Lung (tissue), 11 donors: ENCODE measurements at regions not wholly inside any gene's neighbourhood (a gene's known extent, or its start where the extent isn't known, plus 50 kb on each side); places are given as distances from the start of the nearest gene placed in this dataset.

Experiments
- ATAC-seq: fragments of 200-7000 bp; cut with Tn5 transposase; one replicate; pipeline ENCODE4 v1.9.1; 2020; ENCODE audit warnings: moderate number of reproducible peaks; ENCODE audit not compliant: insufficient read depth, low FRiP score
- DNase-seq, 3 donors: peaks; one replicate each; pipeline ENCODE4 v3.0.0-alpha.2; 2013 to 2017
- H3K27ac ChIP-seq, 2 donors: one replicate each; pipeline ENCODE4 v1.5.1; 2013; ENCODE audit warnings: mild to moderate bottlenecking in 2 of 2, moderate library complexity in 2 of 2, control low read depth in 1 of 2, inconsistent platforms in 1 of 2, low read depth in 1 of 2, low read length in 1 of 2
- H3K27me3 ChIP-seq, 3 donors: one replicate each; pipeline ENCODE4 v1.5.1; 2013; ENCODE audit warnings: low read length in 2 of 3; ENCODE audit not compliant: control insufficient read depth in 3 of 3, insufficient read depth in 3 of 3
- H3K36me3 ChIP-seq, 4 donors: one replicate each; pipeline ENCODE4 v1.5.1; 2013; ENCODE audit warnings: low read length in 4 of 4, mild to moderate bottlenecking in 1 of 4, moderate library complexity in 1 of 4; ENCODE audit not compliant: control insufficient read depth in 4 of 4, insufficient read depth in 4 of 4
- H3K4me1 ChIP-seq, 5 donors: one replicate each; pipeline ENCODE4 v1.5.1; 2013; ENCODE audit warnings: low read length in 5 of 5, mild to moderate bottlenecking in 2 of 5, moderate library complexity in 1 of 5; ENCODE audit not compliant: control insufficient read depth in 5 of 5, insufficient read depth in 5 of 5
- H3K4me3 ChIP-seq: one replicate; pipeline ENCODE4 v1.5.1; 2013; ENCODE audit warnings: mild to moderate bottlenecking, control low read depth, moderate library complexity
- H3K9ac ChIP-seq, 2 donors: one replicate each; pipeline ENCODE4 v1.5.1; 2013; ENCODE audit warnings: low read length in 2 of 2, control low read depth in 1 of 2; ENCODE audit not compliant: insufficient read depth in 1 of 2
- H3K9me3 ChIP-seq, 4 donors: one replicate each; pipeline ENCODE4 v1.5.1; 2013; ENCODE audit warnings: low read length in 3 of 4, mild to moderate bottlenecking in 1 of 4, moderate library complexity in 1 of 4; ENCODE audit not compliant: control insufficient read depth in 4 of 4, insufficient read depth in 3 of 4
- CTCF ChIP-seq: IDR thresholded peaks from 2 replicates; pipeline ENCODE4 v1.5.1; 2012; ENCODE audit warnings: mild to moderate bottlenecking; ENCODE audit errors: control extremely low read depth, extremely low read depth
- WGBS, 2 donors: extraction: QIAGEN DNeasy Blood & Tissue Kit; methylation state at CpG; one replicate each; pipeline ENCODE4 v1.1.7; 2013; 5-methylcytosine and 5-hydroxymethylcytosine counted together
- donor health status: control.
- donor health status: control.
- donor health status: Bipolar disorder and iron deficiency.
- donor health status: healthy.
- donor health status: DM: yes; HTN: yes; CAD: no.

GRCh38 chr1:82962658-82963057 is 1036.3 kb downstream of the TTLL7 start:
- no peak for TF ChIP-seq CTCF
- no peaks in the 10 kb centered on the region for H3K36me3 ChIP-seq
- no peaks in the 10 kb centered on the region for H3K4me1 ChIP-seq
- no peak overlapping the region for H3K9ac ChIP-seq
- no peak overlapping the region for H3K4me3 ChIP-seq
- no peak overlapping the region for H3K27ac ChIP-seq
- DNase-seq (no peak), ATAC-seq (no peak)
- H3K27me3 ChIP-seq: no peaks in the 10 kb centered on the region
- H3K9me3 ChIP-seq: peaks cover 0 to 3% (median 0%) of the 10 kb centered on the region in 4 donors
- WGBS, 2 donors: 59 to 75% methylated on average over 2 of the region's 2 CpGs

GRCh38 chr1:82950606-82951200 is 1048.2 kb downstream of the TTLL7 start:
- Histone ChIP-seq H3K4me1 (peaks cover 0 to 17% (median 0%) of the 10 kb centered on the region in 5 donors), H3K4me3 (no peak overlapping the region), H3K9ac (no peak overlapping the region), H3K36me3 (no peaks in the 10 kb centered on the region), H3K27ac (no peak overlapping the region), H3K9me3 (no peaks in the 10 kb centered on the region), H3K27me3 (no peaks in the 10 kb centered on the region)
- WGBS, 2 donors: 90 to 94% methylated on average over 6 of the region's 6 CpGs
- TF ChIP-seq CTCF: no peak
- ATAC-seq: no peak
- DNase-seq: no peak

GRCh38 chr1:82948386-82948785 is 1050.5 kb downstream of the TTLL7 start:
- no peak overlapping the region for H3K27ac ChIP-seq
- H3K27me3 ChIP-seq: no peaks in the 10 kb centered on the region
- WGBS, 2 donors: 47 to 66% methylated on average over 1 of the region's 1 CpG
- no peak for TF ChIP-seq CTCF
- H3K4me1 ChIP-seq: peaks cover 0 to 40% (median 0%) of the 10 kb centered on the region in 5 donors
- no peaks in the 10 kb centered on the region for H3K36me3 ChIP-seq
- ATAC-seq: no peak
- H3K9me3 ChIP-seq: no peaks in the 10 kb centered on the region
- H3K4me3 ChIP-seq: no peak overlapping the region
- DNase-seq: peak in 2 of 3 donors; percentile 43 to 47
- H3K9ac ChIP-seq: no peak overlapping the region

- H3K9me3 ChIP-seq: no peaks in the 10 kb centered on the region
- H3K36me3 ChIP-seq: no peaks in the 10 kb centered on the region
- H3K9ac ChIP-seq: no peak overlapping the region
- no peaks in the 10 kb centered on the region for H3K27me3 ChIP-seq
- 90 to 95% methylated on average over 2 of the region's 2 CpGs for WGBS, 2 donors
- no peak for TF ChIP-seq CTCF
- H3K27ac ChIP-seq: no peak overlapping the region
- DNase-seq (no peak), ATAC-seq (no peak)
- H3K4me3 ChIP-seq: no peak overlapping the region
- H3K4me1 ChIP-seq: peaks cover 0 to 44% (median 0%) of the 10 kb centered on the region in 5 donors
Observed at GRCh38 chr1:82947278-82947677, 1051.7 kb downstream of the TTLL7 start.
